Activated CD8-positive, alpha-beta memory T cell treated with anti-CD3 and anti-CD28 coated beads, Interleukin-2, amount 50 U/mL, for 24 hours (primary cell): ENCODE measurements at regions not wholly inside any gene's neighbourhood (a gene's known extent, or its start where the extent isn't known, plus 50 kb on each side); places are given as distances from the start of the nearest gene placed in this dataset.
"Not testable (repeated sequence)": the region's sequence is repeated elsewhere in the genome, so short reads cannot be mapped to it uniquely, and the experiment has no call there.

ENCODE experiments used
- DNase-seq: peaks from one replicate; pipeline ENCODE4 v3.0.0-alpha.2; 2020; ENCODE audit errors: extremely low read depth

DNA sequence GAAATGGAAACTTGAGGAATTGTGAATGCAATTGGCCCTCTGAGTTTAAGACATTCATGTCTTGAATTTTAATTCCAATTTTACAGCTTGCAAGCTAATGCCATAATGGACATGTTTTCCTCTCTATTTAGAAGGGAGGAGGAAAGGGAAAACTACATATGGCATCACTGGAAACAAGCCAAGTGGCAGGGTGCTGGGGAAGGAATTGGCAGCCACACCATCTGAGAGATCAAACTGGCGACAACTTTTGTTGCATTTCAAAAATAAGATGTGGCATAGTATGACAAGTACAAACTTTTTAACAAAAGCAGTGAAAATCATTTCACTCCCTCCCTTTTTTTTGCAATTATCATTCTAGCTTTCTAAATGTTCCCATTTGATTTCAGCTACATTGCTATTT lies 615.6 kb downstream of the CENPC start:
- DNase-seq = no peak

DNA sequence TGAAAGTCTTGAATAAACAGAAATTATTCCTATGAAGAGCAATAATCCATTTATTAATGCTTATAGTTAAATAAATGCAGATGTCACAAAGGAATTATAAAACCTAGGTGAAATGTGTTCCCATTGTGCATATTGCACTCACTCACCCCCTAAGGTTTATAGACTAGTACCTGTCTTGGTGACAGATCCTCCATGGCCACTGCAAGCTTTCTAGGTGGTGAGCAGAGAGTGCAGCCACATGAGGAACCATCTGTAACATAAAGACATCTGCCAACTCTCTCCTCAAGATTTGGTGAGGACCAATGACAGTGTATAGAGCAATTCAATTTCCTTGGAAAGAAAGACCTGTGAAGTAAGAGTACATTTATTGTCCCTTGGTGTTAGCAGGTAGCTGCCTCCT lies 616.4 kb downstream of the CENPC start:
- not testable (repeated sequence) for DNase-seq

DNA sequence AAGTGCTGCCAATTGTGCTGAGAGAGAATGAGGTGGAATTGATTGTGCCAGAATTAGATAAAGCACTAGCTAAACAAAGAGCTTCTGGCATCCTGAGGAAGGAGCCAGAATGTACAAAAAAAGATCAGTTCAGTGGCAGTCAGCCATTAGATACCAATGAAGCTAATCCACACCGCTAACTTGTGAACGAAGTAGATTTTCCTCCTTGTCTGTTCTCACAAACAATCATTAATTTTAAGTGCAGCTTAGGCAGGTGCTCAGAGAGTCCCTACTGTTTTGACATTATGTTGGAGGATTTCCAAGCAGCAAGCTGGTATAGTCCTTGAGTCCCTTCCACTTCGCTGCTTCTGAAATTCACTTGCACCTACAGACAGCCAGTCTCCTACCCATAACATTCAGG lies 617.4 kb downstream of the CENPC start:
- no peak for DNase-seq

DNA sequence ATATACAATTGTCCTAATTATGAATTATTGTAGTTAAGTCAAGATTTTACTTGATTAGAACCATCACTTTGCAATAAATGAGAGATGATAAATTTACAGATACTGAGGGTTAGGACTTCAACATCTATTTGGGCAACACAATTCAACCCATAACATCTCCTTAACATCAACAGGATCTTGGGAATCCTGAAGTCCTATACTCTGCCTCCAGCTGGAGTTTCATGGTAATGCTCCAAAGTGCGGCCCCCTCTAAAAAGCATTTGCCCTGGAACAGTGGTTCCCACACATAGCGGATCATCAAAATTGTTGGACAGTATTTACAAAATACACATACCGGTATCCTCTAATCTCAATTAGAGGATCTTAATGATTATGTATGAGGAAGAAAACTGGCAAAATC lies 618.6 kb downstream of the CENPC start:
- DNase-seq = no peak

DNA sequence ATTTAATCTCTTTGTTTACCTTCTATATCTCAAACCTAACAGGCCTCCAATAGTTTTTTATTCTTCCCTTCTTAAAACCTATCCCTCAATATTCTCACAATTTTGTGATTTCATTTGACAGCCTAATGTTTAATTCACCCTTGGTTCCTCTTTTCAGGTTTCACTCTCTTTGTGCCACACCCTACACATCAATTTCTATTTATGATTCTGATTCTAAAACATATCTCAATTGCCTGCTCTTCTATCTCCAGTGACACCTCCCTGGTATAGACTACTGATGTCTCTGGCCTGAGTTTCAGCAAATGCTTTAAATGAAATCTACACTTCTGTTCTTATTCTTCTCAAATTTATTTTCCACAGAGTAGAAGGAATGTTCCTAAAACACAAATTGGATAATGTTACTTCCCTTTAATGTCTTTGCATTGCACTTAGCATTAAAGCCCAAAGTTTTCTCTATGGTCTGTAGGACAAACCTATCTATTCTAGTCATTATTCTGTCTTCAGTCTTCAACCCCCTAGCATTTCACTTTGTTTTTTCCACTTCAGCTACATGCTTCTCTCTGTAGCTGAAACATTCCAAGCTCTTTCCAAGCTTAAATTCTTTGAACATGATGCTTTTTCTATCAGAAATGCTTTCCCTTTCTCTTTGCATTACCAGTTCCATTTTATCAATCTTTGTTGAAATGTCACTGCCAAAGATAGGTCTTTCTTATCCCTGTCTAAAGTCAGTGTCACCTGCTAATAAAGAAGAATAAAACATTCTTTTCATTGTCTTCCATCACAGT lies 622.0 kb downstream of the CENPC start:
- DNase-seq = no peak

DNA sequence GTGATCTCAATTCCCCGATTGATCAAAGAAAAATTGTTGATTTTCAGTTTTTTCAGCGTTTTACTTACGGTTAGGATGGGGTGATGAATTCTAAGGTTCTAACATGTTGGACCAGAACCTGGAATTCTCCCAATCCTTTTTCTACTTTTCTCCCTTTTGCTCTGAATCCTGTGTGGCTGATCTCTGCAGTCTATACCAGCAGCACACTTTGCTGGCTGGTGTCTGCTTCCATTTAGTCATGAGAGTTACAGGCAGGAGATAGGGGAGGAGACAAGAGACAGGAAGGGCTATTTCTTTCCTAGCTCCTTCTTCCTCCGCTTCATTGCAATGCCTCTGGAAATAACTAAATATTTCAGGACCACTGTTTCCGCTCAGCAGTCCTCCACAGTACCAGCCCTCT lies 623.9 kb downstream of the CENPC start:
- no peak for DNase-seq

DNA sequence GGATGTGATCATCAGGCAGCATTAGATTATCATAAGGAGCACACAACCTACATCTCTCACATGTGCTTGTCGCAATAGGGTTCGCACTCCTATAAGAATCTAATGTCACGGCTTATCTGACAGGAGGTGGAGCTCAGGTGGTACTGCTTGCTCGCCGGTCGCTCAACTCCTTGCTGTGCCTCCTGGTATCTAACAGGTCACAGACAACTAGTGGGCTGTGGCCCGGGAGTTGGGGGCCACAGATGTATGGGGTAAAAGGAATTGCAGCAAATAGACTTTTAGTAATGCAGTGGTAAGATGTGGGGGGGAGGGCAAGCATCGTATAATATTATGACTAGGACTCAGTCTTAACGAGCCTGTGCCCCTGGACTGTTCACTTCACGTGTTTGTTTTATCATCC lies 624.8 kb downstream of the CENPC start:
- DNase-seq = no peak

DNA sequence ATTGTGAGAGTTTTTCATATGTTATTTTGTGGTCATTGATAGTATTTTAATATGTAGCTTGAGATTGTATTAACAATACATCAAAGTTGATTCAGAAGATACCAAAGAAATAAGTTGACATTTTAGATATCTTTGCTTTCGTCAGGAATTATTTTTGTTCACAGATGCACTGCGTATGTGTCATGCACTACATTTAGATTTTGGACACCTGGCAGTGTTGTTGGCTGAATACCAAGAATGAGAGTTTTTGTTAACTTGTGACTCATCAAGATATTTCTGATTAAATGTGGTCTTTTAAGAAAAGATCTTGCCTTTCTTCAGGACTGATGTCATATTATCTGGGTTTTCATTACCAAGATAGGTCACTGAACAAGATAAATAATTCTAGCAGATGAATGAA lies 633.4 kb downstream of the CENPC start:
- no peak for DNase-seq

- DNase-seq = no peak
These were observed 639.0 kb downstream of the CENPC start for GRCh38 chr4:66906314-66906713.

DNA sequence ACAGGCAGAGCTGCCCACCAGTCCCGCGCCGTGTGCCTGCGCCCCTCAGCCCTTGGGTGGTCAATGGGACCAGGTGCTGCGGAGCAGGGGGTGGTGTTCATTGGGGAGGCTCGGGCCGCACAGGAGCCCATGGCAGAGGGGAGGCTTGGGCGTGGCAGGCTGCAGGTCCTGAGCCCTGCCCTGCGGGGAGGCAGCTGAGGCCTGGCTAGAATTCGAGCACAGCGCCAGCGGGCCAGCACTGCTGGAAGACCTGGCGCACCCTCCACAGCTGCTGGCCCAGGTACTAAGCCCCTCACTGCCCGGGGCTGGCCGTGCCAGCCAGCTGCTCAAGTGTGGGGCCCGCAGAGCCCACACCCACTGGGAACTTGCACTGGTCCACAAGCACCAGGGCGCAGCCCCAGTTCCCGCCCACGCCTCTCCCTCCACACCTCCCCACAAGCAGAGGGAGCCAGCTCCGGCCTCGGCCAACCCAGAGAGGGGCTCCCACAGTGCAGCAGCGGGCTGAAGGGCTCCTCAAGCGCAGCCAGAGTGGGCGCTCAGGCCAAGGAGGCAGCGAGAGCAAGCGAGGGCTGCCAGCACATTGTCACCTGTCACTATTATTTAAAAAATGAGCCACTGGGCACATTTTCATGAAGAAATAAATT lies 645.8 kb downstream of the CENPC start:
- no peak for DNase-seq

- no peak for DNase-seq
These were observed 651.5 kb downstream of the CENPC start for GRCh38 chr4:66893807-66894206.

GRCh38 chr4:66887061-66887460 lies 658.2 kb downstream of the CENPC start:
- DNase-seq = no peak

DNA sequence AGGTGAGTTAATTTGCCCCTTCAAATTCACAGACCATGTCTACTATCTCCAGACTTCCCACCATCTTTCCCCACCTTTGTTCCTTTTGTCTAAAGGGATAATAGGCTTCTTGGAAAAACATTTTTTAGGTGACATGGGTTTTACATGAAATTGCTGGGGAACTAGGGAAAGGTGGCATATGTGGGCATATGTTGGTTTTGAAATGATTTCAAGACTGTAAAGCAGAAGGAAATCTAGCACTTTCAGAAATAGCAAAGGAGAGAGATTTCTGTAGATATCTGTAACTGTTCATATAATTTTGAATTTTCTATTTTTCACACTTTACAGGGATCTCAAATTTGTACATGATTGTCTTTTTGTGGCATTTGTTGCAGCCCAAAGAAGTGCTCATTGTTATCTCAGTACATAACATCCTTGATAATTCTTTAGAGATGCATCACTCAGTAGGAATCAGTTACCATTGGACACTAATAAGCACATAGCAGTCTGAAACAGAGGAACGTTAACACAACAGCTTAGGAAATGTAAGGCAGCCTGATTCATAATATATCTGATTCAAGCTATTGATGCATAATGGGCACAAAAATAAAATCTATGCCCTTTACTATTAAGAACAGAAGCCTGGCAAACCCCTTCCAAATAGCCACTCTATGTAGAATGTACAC lies 659.7 kb downstream of the CENPC start:
- no peak for DNase-seq

GRCh38 chr4:66876946-66877345 lies 668.4 kb downstream of the CENPC start:
- DNase-seq = no peak

DNA sequence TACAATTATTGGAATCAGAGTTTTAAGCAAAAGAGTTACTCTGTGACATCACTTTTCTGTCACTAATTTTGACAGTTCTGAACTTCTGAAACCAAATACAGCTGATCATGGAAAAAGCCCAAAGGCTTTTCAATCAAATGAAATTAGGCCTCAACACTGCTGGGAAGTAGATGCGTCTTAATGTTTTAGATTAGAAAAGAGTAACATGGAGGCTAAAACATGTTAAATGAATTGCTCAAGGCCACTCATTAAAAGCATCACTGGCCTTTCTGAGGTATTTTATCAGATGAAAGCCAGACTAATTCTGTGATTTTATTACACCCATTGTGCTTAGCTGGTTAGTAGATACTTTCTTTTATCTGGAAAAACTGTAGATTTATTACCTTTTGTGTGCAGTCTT lies 672.6 kb downstream of the CENPC start:
- no peak for DNase-seq

GRCh38 chr4:66863481-66863880 lies 681.8 kb downstream of the CENPC start:
- DNase-seq = no peak

DNA sequence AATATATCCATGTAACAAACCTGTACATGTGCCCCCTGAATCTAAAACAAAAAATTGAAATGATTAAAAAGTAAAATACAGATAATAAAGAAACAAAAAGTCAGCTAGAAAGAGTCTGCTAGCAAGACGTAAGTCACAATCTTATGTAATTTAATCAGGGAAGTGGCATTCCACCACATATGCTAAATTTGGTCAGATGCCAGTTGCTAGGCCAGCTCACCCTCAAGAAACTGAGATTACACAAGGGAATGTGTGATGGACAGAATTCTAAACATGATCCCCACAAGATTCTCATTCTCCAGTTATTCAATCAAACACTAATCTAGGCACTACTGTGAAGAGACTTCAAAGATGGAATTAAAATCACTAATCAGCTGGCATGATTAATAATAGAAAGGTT lies 689.3 kb downstream of the CENPC start:
- DNase-seq = no peak

- no peak for DNase-seq
These were observed 691.5 kb downstream of the CENPC start for GRCh38 chr4:66853845-66854244.

DNA sequence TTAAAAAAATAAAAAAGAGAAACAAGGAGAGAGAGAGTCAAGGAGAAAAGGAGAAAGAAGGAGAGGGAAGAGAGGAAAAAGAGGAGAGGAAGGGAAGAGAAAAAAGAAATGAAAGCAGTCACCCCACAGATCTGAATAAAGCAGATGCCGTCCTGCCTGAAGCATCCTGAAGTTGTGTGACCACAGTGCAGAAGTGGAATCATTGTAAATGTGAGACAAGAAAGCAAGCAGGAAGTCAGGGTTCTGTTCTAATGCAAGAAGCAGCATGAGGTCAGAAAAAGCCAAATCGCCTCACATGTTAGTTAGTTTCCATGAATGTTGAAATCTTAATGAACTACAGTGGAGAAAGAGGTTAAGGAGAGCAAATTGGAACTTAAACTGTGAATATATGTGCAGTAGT lies 692.5 kb downstream of the CENPC start:
- DNase-seq = no peak

- DNase-seq = no peak
These were observed 695.7 kb downstream of the CENPC start for GRCh38 chr4:66849596-66849995.

- DNase-seq = no peak
These were observed 702.6 kb downstream of the CENPC start for GRCh38 chr4:66842724-66843088.

GRCh38 chr4:66842026-66842723 lies 703.1 kb downstream of the CENPC start:
- DNase-seq = no peak

GRCh38 chr4:66840178-66840577 lies 705.1 kb downstream of the CENPC start:
- DNase-seq = no peak
